ENCODE measurements at regions not wholly inside any gene's neighbourhood (a gene's known extent, or its start where the extent isn't known, plus 50 kb on each side); places are given as distances from the start of the nearest gene placed in this dataset.

GRCh38 chr3:96748139-96748538 is 66.3 kb upstream of the EPHA6 start:
- in situ Hi-C loops (cut with MboI), result no loop called here

More at GRCh38 chr3:96748139-96748538, 66.3 kb upstream of the EPHA6 start:
- no peak overlapping the region for H2AFZ ChIP-seq (ENCODE audit: low read depth, low read length)
- intact Hi-C loops (cut with micrococcal nuclease), result no loop called here
- ATAC-seq (no peak), FAIRE-seq (no peak), DNase-seq (ENCODE audit: extremely low read depth in 1 of 4, low spot score in 3 of 4) (no peak)
- ChIA-PET POLR2A (no interaction called here), CTCF (ENCODE audit: low intra/inter-chr PET ratio) (interaction anchor here (0.6 kb wide), 1 partner anchor 674 kb away, joined by 3 read pairs; no protein-coding TSS in a partner anchor)
- no peaks in the 10 kb centered on the region for H3K9me3 ChIP-seq (replicated peaks; ENCODE audit: control insufficient read depth, insufficient read depth, low read depth, low read length)
- H3K4me1 ChIP-seq (replicated peaks in 1 of 2; ENCODE audit: control insufficient read depth in 2 of 2, insufficient read depth in 2 of 2, low read length in 2 of 2), result no peaks in the 10 kb centered on the region
- H3K27me3 ChIP-seq (ENCODE audit: control insufficient read depth in 2 of 2, insufficient read depth in 2 of 2, low read length in 2 of 2), result no peaks in the 10 kb centered on the region
- no peak for TF ChIP-seq NFIX (CRISPR knock-in tag; IDR thresholded peaks at IDR 0.05; ENCODE audit: low read depth)
- TF ChIP-seq ZNF316 (IDR thresholded peaks at IDR 0.05), result peak; percentile 40; the same call in 1 of the 2 replicates
- no peak for TF ChIP-seq ZNF583 (CRISPR knock-in tag; IDR thresholded peaks at IDR 0.05)
- TF ChIP-seq STAG1 (CRISPR knock-in tag; IDR thresholded peaks at IDR 0.05; ENCODE audit: borderline replicate concordance), result no peak
- TF ChIP-seq FOSL1 (tag; conservative IDR thresholded peaks at IDR 0.05), result no peak
- 0 out of 2 replicates have a peak, but pooled peaks have one; percentile 19 for TF ChIP-seq C11orf30 (IDR thresholded peaks at IDR 0.05; ENCODE audit: low read depth)
- TF ChIP-seq ZBTB43 (CRISPR knock-in tag; IDR thresholded peaks at IDR 0.05), result no peak
- TF ChIP-seq ZBTB9 (CRISPR knock-in tag; IDR thresholded peaks at IDR 0.05), result no peak
- 0 out of 2 replicates have a peak, but pooled peaks have one; percentile 6 for TF ChIP-seq MAFG (tag; conservative IDR thresholded peaks at IDR 0.05)
- H3K4me2 ChIP-seq (ENCODE audit: insufficient read depth, low read length), result no peak overlapping the region
- no peak overlapping the region for H3K4me3 ChIP-seq
- no peaks in the 10 kb centered on the region for H3K36me3 ChIP-seq (ENCODE audit: control insufficient read depth, insufficient read depth, low read length)
- BruUV-seq (replicated peaks), result no TSS peak
- no peak overlapping the region for H3K27ac ChIP-seq (ENCODE audit: extremely low read depth, low read depth, low read length)
- no peak overlapping the region for H3K9ac ChIP-seq (ENCODE audit: insufficient read depth in 1 of 2, low read depth in 2 of 2, low read length in 2 of 2)
- no peaks in the 10 kb centered on the region for H4K20me1 ChIP-seq (replicated peaks; ENCODE audit: control insufficient read depth, insufficient read depth, low read length)
- H3K9me1 ChIP-seq (ENCODE audit: control insufficient read depth, insufficient read depth, low read length), result no peaks in the 10 kb centered on the region
- H3K79me2 ChIP-seq (ENCODE audit: control insufficient read depth, insufficient read depth, low read length), result no peaks in the 10 kb centered on the region

Measured in K562 (cell line).